ENCODE measurements at regions not wholly inside any gene's neighbourhood (a gene's known extent, or its start where the extent isn't known, plus 50 kb on each side); places are given as distances from the start of the nearest gene placed in this dataset.

DNA sequence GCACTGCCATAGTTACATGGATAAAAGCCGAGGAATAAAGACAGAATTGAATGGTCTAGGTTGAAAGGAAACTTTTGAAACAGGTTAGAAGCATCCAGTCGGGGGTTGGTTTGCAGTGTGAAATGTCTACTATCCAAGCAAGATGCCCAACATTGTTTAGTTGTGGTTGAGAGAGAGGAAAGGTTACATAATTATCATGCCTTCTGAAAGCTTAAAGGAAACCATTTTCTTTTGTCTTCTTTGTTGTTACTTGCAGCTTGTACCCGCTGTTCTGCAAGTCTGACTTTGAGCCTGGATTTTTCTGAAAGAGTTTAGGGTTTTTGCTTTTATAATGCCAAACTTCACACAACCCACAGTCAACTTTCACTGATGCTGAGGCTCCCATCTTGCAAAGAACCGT lies 167.9 kb downstream of the AXIN2 start:
- Histone ChIP-seq H3K27me3 (ENCODE audit: insufficient read depth, low read length) (peaks cover 18% of the 10 kb centered on the region), H3K36me3 (ENCODE audit: insufficient read depth, low read length) (no peaks in the 10 kb centered on the region), H3K27ac (ENCODE audit: low read depth, low read length) (no peak overlapping the region), H3K4me3 (ENCODE audit: low read depth, low read length) (no peak overlapping the region), H3K4me1 (ENCODE audit: control insufficient read depth, insufficient read depth, low read length, unreplicated experiment) (peaks cover 9% of the 10 kb centered on the region), H2AFZ (ENCODE audit: low read length, unreplicated experiment) (no peak overlapping the region), H3K79me2 (ENCODE audit: control insufficient read depth, insufficient read depth, low read length, unreplicated experiment) (no peaks in the 10 kb centered on the region)

DNA sequence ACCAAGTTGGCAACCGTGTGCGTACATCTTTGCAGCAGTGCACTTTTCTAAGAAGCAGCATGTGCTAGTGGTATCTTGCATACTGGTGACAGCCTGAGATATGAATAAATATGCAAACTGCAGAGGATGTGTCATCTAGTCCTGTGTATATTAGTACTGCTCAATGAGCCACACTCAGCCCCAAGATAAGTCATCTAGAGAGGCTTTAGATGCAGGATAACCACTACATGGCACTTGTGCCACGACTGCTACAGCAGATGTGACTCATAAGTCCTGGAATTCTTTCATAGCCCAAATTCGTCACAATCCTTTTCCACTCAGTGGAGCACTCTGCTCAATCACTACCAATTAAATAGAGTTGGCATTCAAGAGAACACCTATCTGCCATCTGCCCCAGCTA lies 171.5 kb downstream of the AXIN2 start:
- Histone ChIP-seq H2AFZ (ENCODE audit: low read length, unreplicated experiment) (no peak overlapping the region), H3K4me3 (ENCODE audit: low read depth, low read length) (no peak overlapping the region), H3K27ac (ENCODE audit: low read depth, low read length) (no peak overlapping the region), H3K4me1 (ENCODE audit: control insufficient read depth, insufficient read depth, low read length, unreplicated experiment) (peaks cover 9% of the 10 kb centered on the region), H3K79me2 (ENCODE audit: control insufficient read depth, insufficient read depth, low read length, unreplicated experiment) (no peaks in the 10 kb centered on the region), H3K27me3 (ENCODE audit: insufficient read depth, low read length) (peaks cover 20% of the 10 kb centered on the region), H3K36me3 (ENCODE audit: insufficient read depth, low read length) (no peaks in the 10 kb centered on the region)

DNA sequence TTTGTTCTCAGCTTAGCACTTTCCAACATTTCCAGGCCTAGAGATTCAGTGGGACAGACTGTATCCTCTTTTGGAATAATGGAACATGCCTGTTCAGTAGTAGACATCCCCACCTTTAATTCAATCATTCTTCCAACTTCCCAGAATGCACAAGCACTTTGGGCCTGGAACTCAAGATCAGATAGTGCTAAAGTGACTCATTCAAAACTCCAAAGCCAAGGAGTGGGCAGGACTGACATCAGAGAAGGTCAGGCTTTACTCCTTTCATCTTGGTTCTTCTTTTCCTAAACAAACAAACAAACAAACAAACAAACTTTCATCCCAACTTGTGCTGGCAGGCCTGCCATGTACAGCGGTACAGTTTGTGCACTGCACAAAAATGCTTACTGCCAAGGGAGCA lies 172.0 kb downstream of the AXIN2 start:
- Histone ChIP-seq H3K79me2 (ENCODE audit: control insufficient read depth, insufficient read depth, low read length, unreplicated experiment) (no peaks in the 10 kb centered on the region), H3K4me3 (ENCODE audit: low read depth, low read length) (no peak overlapping the region), H3K27me3 (ENCODE audit: insufficient read depth, low read length) (peaks cover 16% of the 10 kb centered on the region; the same call in 1 of the 2 replicates), H2AFZ (ENCODE audit: low read length, unreplicated experiment) (no peak overlapping the region), H3K4me1 (ENCODE audit: control insufficient read depth, insufficient read depth, low read length, unreplicated experiment) (peaks cover 9% of the 10 kb centered on the region), H3K27ac (ENCODE audit: low read depth, low read length) (no peak overlapping the region), H3K36me3 (ENCODE audit: insufficient read depth, low read length) (no peaks in the 10 kb centered on the region)

DNA sequence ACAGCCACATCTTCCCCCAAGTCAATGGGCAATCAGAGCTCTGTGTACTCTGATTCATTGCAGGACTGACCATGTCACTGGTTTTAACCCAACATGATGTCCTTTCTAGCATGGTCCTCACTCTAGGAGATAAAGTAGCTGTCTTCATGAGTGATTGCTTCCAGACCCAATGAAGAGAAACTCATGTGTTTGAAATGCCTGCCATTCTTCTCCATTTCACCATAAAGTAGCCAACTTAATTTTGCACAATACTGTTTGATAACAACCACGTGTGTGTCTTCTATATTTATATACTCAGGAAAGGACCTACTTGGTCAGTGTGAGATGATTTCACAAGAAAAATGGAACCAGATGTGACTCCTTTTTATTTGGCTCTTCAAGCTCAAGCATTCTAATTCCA lies 172.5 kb downstream of the AXIN2 start:
- Histone ChIP-seq H2AFZ (ENCODE audit: low read length, unreplicated experiment) (no peak overlapping the region), H3K27me3 (ENCODE audit: insufficient read depth, low read length) (peaks cover 19% of the 10 kb centered on the region; the same call in 1 of the 2 replicates), H3K79me2 (ENCODE audit: control insufficient read depth, insufficient read depth, low read length, unreplicated experiment) (no peaks in the 10 kb centered on the region), H3K4me1 (ENCODE audit: control insufficient read depth, insufficient read depth, low read length, unreplicated experiment) (peaks cover 9% of the 10 kb centered on the region), H3K27ac (ENCODE audit: low read depth, low read length) (no peak overlapping the region), H3K36me3 (ENCODE audit: insufficient read depth, low read length) (no peaks in the 10 kb centered on the region), H3K4me3 (ENCODE audit: low read depth, low read length) (no peak overlapping the region)

DNA sequence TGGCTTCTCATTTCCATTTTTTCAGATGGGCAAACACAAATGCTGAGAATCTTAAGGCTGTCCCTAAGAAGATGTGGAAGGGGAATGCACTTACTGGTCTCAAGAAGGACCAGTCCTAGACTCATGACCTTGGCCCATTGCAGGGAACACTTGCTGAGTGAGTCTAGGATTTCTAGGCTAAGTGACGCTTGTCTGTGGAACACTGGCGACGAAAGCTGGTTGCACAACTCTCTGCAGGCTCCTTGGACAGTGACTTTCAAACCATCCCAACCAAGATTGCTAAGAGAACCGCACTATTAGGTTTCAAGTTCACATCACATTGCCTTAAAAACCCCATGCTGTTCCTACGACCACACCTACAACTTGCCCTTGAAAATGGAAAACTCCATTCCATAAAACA lies 174.1 kb downstream of the AXIN2 start:
- Histone ChIP-seq H3K79me2 (ENCODE audit: control insufficient read depth, insufficient read depth, low read length, unreplicated experiment) (no peaks in the 10 kb centered on the region), H3K27me3 (ENCODE audit: insufficient read depth, low read length) (peaks cover 26% of the 10 kb centered on the region; the same call in 1 of the 2 replicates), H3K27ac (ENCODE audit: low read depth, low read length) (no peak overlapping the region), H3K4me3 (ENCODE audit: low read depth, low read length) (no peak overlapping the region), H3K36me3 (ENCODE audit: insufficient read depth, low read length) (no peaks in the 10 kb centered on the region), H3K4me1 (ENCODE audit: control insufficient read depth, insufficient read depth, low read length, unreplicated experiment) (peaks cover 9% of the 10 kb centered on the region), H2AFZ (ENCODE audit: low read length, unreplicated experiment) (no peak overlapping the region)

DNA sequence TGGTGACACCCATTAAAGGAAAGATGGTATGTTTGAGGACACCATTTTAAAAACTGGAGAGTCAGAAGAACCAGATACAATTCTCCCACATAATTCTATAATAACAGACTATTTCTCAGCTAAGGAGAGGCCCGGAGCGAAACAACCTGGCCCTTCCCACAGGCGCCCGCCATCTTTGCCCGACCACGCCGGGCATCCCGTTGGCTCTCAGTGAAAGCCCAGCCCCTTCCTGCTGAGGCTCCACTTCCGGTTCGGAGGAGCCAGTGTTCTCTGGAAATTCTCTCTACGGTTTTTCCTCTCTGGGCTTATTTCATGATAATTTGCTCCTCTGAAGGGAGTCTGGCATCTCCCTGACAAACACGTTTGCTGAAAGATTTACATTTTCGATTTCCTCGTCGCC lies 175.7 kb downstream of the AXIN2 start:
- Histone ChIP-seq H3K79me2 (ENCODE audit: control insufficient read depth, insufficient read depth, low read length, unreplicated experiment) (no peaks in the 10 kb centered on the region), H3K36me3 (ENCODE audit: insufficient read depth, low read length) (no peaks in the 10 kb centered on the region), H2AFZ (ENCODE audit: low read length, unreplicated experiment) (no peak overlapping the region), H3K27me3 (ENCODE audit: insufficient read depth, low read length) (peaks cover 26% of the 10 kb centered on the region; the same call in 1 of the 2 replicates), H3K27ac (ENCODE audit: low read depth, low read length) (no peak overlapping the region), H3K4me1 (ENCODE audit: control insufficient read depth, insufficient read depth, low read length, unreplicated experiment) (peaks cover 9% of the 10 kb centered on the region), H3K4me3 (ENCODE audit: low read depth, low read length) (no peak overlapping the region)

DNA sequence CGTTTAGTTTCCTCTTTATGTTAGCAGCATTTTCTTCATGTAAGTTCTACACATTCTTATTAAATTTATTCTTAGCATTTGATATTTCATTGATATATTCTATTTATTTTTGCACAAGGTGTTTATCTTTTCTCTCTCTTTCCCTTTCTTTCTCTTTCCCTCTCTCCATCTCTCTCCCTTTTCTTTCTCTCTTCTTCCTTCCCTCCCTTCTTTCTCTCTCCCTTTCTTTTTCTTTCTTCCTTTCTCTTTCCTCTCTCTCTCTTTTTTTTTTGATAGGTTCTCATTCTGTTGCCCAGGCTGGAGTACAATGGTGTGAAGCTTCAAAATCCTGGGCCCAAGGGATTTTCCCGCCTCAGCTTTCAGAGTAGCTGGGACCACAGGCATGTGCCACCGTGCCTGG lies 176.4 kb downstream of the AXIN2 start:
- peaks cover 27% of the 10 kb centered on the region; the same call in 1 of the 2 replicates for H3K27me3 ChIP-seq (ENCODE audit: insufficient read depth, low read length)
- no peak overlapping the region for H3K27ac ChIP-seq (ENCODE audit: low read depth, low read length)
- no peaks in the 10 kb centered on the region for H3K36me3 ChIP-seq (ENCODE audit: insufficient read depth, low read length)
- peaks cover 6% of the 10 kb centered on the region for H3K4me1 ChIP-seq (ENCODE audit: control insufficient read depth, insufficient read depth, low read length, unreplicated experiment)
- no peak overlapping the region for H3K4me3 ChIP-seq (ENCODE audit: low read depth, low read length)
- H2AFZ ChIP-seq (ENCODE audit: low read length, unreplicated experiment), result no peak overlapping the region
- H3K79me2 ChIP-seq (ENCODE audit: control insufficient read depth, insufficient read depth, low read length, unreplicated experiment), result no peaks in the 10 kb centered on the region

DNA sequence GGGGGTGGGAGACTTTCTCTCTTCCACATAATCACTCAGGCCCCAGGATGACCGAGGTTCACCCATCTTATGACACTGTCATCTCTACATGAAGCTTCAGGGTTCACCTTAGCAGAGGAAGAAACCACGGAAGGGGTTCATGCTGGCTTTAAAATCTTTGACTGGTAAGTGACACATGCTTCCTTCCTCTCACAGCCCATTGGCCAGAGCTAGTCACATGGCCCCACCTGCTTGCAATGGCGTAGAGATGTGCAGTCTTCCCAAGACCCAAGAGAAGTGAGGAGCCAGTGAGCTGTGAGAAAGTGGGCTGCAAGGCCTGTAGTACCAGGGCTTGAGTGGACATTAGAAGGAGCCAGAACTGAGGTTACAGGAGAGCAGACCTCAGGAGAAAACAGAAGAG lies 180.3 kb downstream of the AXIN2 start:
- Histone ChIP-seq H3K4me3 (ENCODE audit: low read depth, low read length) (no peak overlapping the region), H3K79me2 (ENCODE audit: control insufficient read depth, insufficient read depth, low read length, unreplicated experiment) (no peaks in the 10 kb centered on the region), H3K27me3 (ENCODE audit: insufficient read depth, low read length) (peaks cover 30% of the 10 kb centered on the region; the same call in 1 of the 2 replicates), H3K36me3 (ENCODE audit: insufficient read depth, low read length) (no peaks in the 10 kb centered on the region), H2AFZ (ENCODE audit: low read length, unreplicated experiment) (no peak overlapping the region), H3K4me1 (ENCODE audit: control insufficient read depth, insufficient read depth, low read length, unreplicated experiment) (no peaks in the 10 kb centered on the region), H3K27ac (ENCODE audit: low read depth, low read length) (no peak overlapping the region)

DNA sequence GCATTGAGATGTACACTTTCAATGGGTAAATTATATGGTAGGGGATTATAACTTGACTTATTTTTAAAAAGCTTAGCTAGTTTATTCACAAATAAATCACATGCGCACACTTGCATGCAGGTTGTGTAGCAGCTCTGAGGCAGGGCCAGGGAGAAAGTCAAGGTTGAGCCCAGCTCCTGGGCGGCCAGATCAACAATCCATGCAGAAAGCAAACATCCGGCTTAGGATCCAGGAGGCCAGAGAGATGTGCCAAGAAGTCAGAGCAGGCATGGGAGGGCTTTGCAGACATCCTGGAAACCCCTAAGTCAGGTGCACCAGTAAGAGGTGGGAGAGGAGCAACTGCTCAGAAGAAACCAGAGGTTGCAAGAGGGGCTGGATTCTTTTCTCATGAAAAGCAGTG lies 186.5 kb downstream of the AXIN2 start:
- Histone ChIP-seq H3K4me1 (ENCODE audit: control insufficient read depth, insufficient read depth, low read length, unreplicated experiment) (no peaks in the 10 kb centered on the region), H3K27me3 (ENCODE audit: insufficient read depth, low read length) (peaks cover 42% of the 10 kb centered on the region), H3K79me2 (ENCODE audit: control insufficient read depth, insufficient read depth, low read length, unreplicated experiment) (no peaks in the 10 kb centered on the region), H3K27ac (ENCODE audit: low read depth, low read length) (no peak overlapping the region), H3K36me3 (ENCODE audit: insufficient read depth, low read length) (no peaks in the 10 kb centered on the region), H2AFZ (ENCODE audit: low read length, unreplicated experiment) (no peak overlapping the region), H3K4me3 (ENCODE audit: low read depth, low read length) (no peak overlapping the region)

DNA sequence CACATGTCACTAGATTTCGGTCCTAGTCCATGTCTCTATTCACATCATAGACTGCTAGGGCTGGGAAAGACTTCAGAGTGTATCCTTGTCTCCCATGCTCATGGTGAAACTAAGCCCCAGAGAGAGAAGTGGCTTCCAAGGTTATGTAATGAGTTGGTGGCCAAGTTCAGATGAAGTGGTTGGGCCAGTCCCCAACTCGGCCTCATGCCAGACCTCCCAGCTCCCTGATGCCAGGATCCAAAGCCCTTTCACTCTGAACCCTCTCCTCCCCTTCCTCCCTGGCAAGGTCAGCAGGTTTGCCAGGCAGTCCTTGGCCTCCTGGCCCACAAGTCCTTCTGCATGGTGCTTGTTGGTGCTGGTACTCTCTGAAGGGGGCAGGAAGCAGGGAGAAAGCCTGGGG lies 189.7 kb downstream of the AXIN2 start:
- H3K4me3 ChIP-seq (ENCODE audit: low read depth, low read length), result no peak overlapping the region
- no peaks in the 10 kb centered on the region for H3K79me2 ChIP-seq (ENCODE audit: control insufficient read depth, insufficient read depth, low read length, unreplicated experiment)

DNA sequence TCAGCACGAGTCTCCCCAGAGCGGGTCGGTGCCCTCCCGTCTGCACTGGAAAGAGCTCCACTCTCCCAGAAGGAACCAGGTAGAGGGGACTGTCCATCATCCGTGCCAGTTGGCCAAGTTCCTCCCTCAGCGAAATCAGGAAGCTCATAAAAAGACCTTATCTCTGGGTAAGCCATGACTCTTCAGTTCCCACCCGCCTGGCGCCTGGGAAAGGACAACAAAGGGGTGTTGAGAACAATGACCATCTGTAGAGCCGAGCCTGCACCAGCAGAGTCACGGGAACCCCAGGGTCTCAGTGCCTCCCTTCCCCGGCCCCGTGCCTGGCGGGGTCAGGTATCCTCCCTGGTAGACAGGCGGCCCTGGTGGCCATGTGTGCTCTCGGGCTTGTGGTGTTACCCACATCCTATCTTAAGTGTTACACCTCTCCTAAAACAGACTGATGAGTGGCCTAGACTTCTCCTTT lies 190.7 kb downstream of the AXIN2 start:
- Histone ChIP-seq H3K27ac (ENCODE audit: low read depth, low read length) (no peak overlapping the region), H2AFZ (ENCODE audit: low read length, unreplicated experiment) (no peak overlapping the region)

More for the DNA sequence above, 189.7 kb downstream of the AXIN2 start:
- no peaks in the 10 kb centered on the region for H3K36me3 ChIP-seq (ENCODE audit: insufficient read depth, low read length)
- H3K4me1 ChIP-seq (ENCODE audit: control insufficient read depth, insufficient read depth, low read length, unreplicated experiment), result no peaks in the 10 kb centered on the region
- peaks cover 48% of the 10 kb centered on the region for H3K27me3 ChIP-seq (ENCODE audit: insufficient read depth, low read length)
- H3K27ac ChIP-seq (ENCODE audit: low read depth, low read length), result no peak overlapping the region
- H2AFZ ChIP-seq (ENCODE audit: low read length, unreplicated experiment), result no peak overlapping the region

More for the DNA sequence above, 190.7 kb downstream of the AXIN2 start:
- no peaks in the 10 kb centered on the region for H3K36me3 ChIP-seq (ENCODE audit: insufficient read depth, low read length)
- no peak overlapping the region for H3K4me3 ChIP-seq (ENCODE audit: low read depth, low read length)
- peaks cover 48% of the 10 kb centered on the region for H3K27me3 ChIP-seq (ENCODE audit: insufficient read depth, low read length)
- no peaks in the 10 kb centered on the region for H3K79me2 ChIP-seq (ENCODE audit: control insufficient read depth, insufficient read depth, low read length, unreplicated experiment)
- H3K4me1 ChIP-seq (ENCODE audit: control insufficient read depth, insufficient read depth, low read length, unreplicated experiment), result no peaks in the 10 kb centered on the region
